ENCODE measurements at regions not wholly inside any gene's neighbourhood (a gene's known extent, or its start where the extent isn't known, plus 50 kb on each side); places are given as distances from the start of the nearest gene placed in this dataset.

- no peak for TF ChIP-seq CTCF (IDR thresholded peaks at IDR 0.05)
- no peak for TF ChIP-seq POLR2A (IDR thresholded peaks at IDR 0.05)
Observed at GRCh38 chr14:101462726-101463565, 98.3 kb upstream of the DIO3 start.
